IMR-90 (cell line): ENCODE measurements at regions not wholly inside any gene's neighbourhood (a gene's known extent, or its start where the extent isn't known, plus 50 kb on each side); places are given as distances from the start of the nearest gene placed in this dataset.

Source experiments
- ATAC-seq: fragments of 200-7000 bp; cut with Tn5 transposase; 2 replicates; pipeline ENCODE4 v1.9.1; 2020; ENCODE audit warnings: low read depth, mild to moderate bottlenecking, moderate library complexity
- BruUV-seq: library from RNA; stranded (reverse); fragments of 400-500 nt; replicated peaks from 2 replicates; lab custom pipeline; 2021; lab: Mats Ljungman, UMichigan
- CTCF ChIA-PET: fragments of 300-600 bp; formaldehyde crosslinking; extraction: SDS; loops from one replicate; lab custom pipeline; 2021; ENCODE audit warnings: antibody characterized with exemption; lab: Yijun Ruan, JAX
- POLR2A ChIA-PET: fragments of 300-600 bp; sonication (Branson Sonifier 250); formaldehyde crosslinking; loops from one replicate; lab custom pipeline; 2022; ENCODE audit warnings: antibody characterized with exemption; ENCODE audit not compliant: unreplicated experiment; lab: Charles Lee
- DNase-seq: peaks from one replicate; pipeline ENCODE4 v3.0.0; 2013
- H2AFZ ChIP-seq: replicated peaks from 2 replicates; pipeline ENCODE3; 2013; ENCODE audit warnings: low read length, mild to moderate bottlenecking; ENCODE audit not compliant: poor library complexity
- H2AK5ac ChIP-seq: 2 replicates; pipeline ENCODE4 v1.6.1; 2013; ENCODE audit warnings: low read depth, low read length, inconsistent platforms
- H2AK9ac ChIP-seq: replicated peaks from 2 replicates; pipeline ENCODE3; 2013; ENCODE audit warnings: mild to moderate bottlenecking, low read depth, low read length, moderate library complexity; ENCODE audit not compliant: poor library complexity
- H2BK120ac ChIP-seq: 2 replicates; pipeline ENCODE4 v1.6.1; 2013; ENCODE audit warnings: low read depth, low read length, inconsistent platforms
- H2BK15ac ChIP-seq: 3 replicates; pipeline ENCODE4 v1.6.1; 2013; ENCODE audit warnings: low read depth, low read length, inconsistent platforms
- H2BK20ac ChIP-seq: 2 replicates; pipeline ENCODE4 v1.6.1; 2013; ENCODE audit warnings: low read depth, mild to moderate bottlenecking, inconsistent platforms, low read length, moderate library complexity
- H2BK5ac ChIP-seq: 2 replicates; pipeline ENCODE4 v1.6.1; 2013; ENCODE audit warnings: mild to moderate bottlenecking, low read depth, low read length, inconsistent platforms; ENCODE audit not compliant: poor library complexity, severe bottlenecking
- H3K14ac ChIP-seq: replicated peaks from 2 replicates; pipeline ENCODE4 v1.6.1; 2013; ENCODE audit warnings: low read depth, low read length, inconsistent platforms
- H3K18ac ChIP-seq: 2 replicates; pipeline ENCODE4 v1.6.1; 2013; ENCODE audit warnings: low read depth, low read length, control low read depth
- H3K23ac ChIP-seq: 2 replicates; pipeline ENCODE4 v1.6.1; 2013; ENCODE audit warnings: low read depth, low read length, inconsistent platforms
- H3K27ac ChIP-seq: 2 replicates; pipeline ENCODE4 v1.5.1; 2013; ENCODE audit warnings: mild to moderate bottlenecking, control low read depth, low read length; ENCODE audit not compliant: insufficient read depth
- H3K27me3 ChIP-seq: 2 replicates; pipeline ENCODE4 v1.6.1; 2013; ENCODE audit warnings: low read length; ENCODE audit not compliant: control insufficient read depth, insufficient read depth
- H3K36me3 ChIP-seq: 2 replicates; pipeline ENCODE4 v1.6.1; 2013; ENCODE audit warnings: low read length, mixed read lengths; ENCODE audit not compliant: control insufficient read depth, insufficient read depth
- H3K4ac ChIP-seq: 2 replicates; pipeline ENCODE4 v1.6.1; 2013; ENCODE audit warnings: low read depth, low read length, inconsistent platforms
- H3K4me1 ChIP-seq: 2 replicates; pipeline ENCODE4 v1.6.1; 2013; ENCODE audit warnings: low read length, mixed read lengths; ENCODE audit not compliant: control insufficient read depth, insufficient read depth
- H3K4me2 ChIP-seq: 2 replicates; pipeline ENCODE4 v1.6.1; 2013; ENCODE audit warnings: low read depth, mild to moderate bottlenecking, control low read depth, low read length, moderate library complexity
- H3K4me3 ChIP-seq: 2 replicates; pipeline ENCODE4 v1.5.1; 2013; ENCODE audit warnings: low read depth, mild to moderate bottlenecking, control low read depth, low read length, moderate library complexity; ENCODE audit not compliant: insufficient read depth
- H3K56ac ChIP-seq: 2 replicates; pipeline ENCODE4 v1.6.1; 2013; ENCODE audit warnings: low read length, inconsistent platforms; ENCODE audit not compliant: insufficient read depth; ENCODE audit errors: extremely low read depth
- H3K79me1 ChIP-seq, 2 experiments: 2 replicates each; pipeline ENCODE4 v1.6.1; 2013; ENCODE audit warnings: low read length in 2 of 2, inconsistent platforms in 1 of 2, low read depth in 1 of 2
- H3K9ac ChIP-seq: 2 replicates; pipeline ENCODE4 v1.6.1; 2013; ENCODE audit warnings: low read depth, low read length, control low read depth
- H3K9me1 ChIP-seq: 2 replicates; pipeline ENCODE4 v1.6.1; 2013; ENCODE audit warnings: low read length, inconsistent platforms; ENCODE audit not compliant: insufficient read depth
- H3K9me3 ChIP-seq: 2 replicates; pipeline ENCODE4 v1.6.1; 2013; ENCODE audit warnings: low read length; ENCODE audit not compliant: control insufficient read depth, insufficient read depth
- H4K20me1 ChIP-seq: 2 replicates; pipeline ENCODE4 v1.6.1; 2013; ENCODE audit warnings: low read length, inconsistent platforms; ENCODE audit not compliant: insufficient read depth
- H4K5ac ChIP-seq: 2 replicates; pipeline ENCODE4 v1.6.1; 2013; ENCODE audit warnings: mild to moderate bottlenecking, low read depth, low read length, control low read depth
- H4K8ac ChIP-seq, 2 experiments: 2 replicates each; pipeline ENCODE4 v1.6.1; 2013; ENCODE audit warnings: low read depth in 2 of 2, low read length in 2 of 2, control low read depth in 1 of 2, inconsistent platforms in 1 of 2
- H4K91ac ChIP-seq: 2 replicates; pipeline ENCODE4 v1.6.1; 2013; ENCODE audit warnings: low read depth, low read length, inconsistent platforms; ENCODE audit not compliant: insufficient read depth
- FOS ChIP-seq: fragments of 150-350 bp; IDR thresholded peaks from 2 replicates; pipeline ENCODE4 v1.6.1; 2016; ENCODE audit warnings: low read depth, low read length
- MAFK ChIP-seq: IDR thresholded peaks from 2 replicates; pipeline ENCODE4 v1.6.1; 2012; ENCODE audit warnings: low read depth, low read length, improper control_type of control experiment
- MAZ ChIP-seq: IDR thresholded peaks from 2 replicates; pipeline ENCODE4 v1.6.1; 2012; ENCODE audit warnings: low read depth, mild to moderate bottlenecking, low read length, improper control_type of control experiment, moderate library complexity, borderline replicate concordance
- RAD21 ChIP-seq: IDR thresholded peaks from 2 replicates; pipeline ENCODE4 v1.6.1; 2012; ENCODE audit warnings: low read length, improper control_type of control experiment
- WGBS, 2 experiments: methylation state at CpG; one replicate each; pipeline versions ENCODE4 v1.1.5 to v1.1.7; 2013; ENCODE audit warnings: missing lambda C conversion rate in 2 of 2; ENCODE audit not compliant: insufficient read length in 1 of 2; ENCODE audit errors: extremely low coverage in 2 of 2; 5-methylcytosine and 5-hydroxymethylcytosine counted together
- dilution Hi-C: fragments of 300-500 bp; cut with HindIII; formaldehyde crosslinking; loops from one replicate; pipeline ENCODE4 v1.14.3; 2018; ENCODE audit warnings: low sequenced_read_pairs; ENCODE audit not compliant: unreplicated experiment
- in situ Hi-C: fragments of 300-500 bp; cut with MboI; formaldehyde crosslinking; loops from 3 replicates; pipeline ENCODE4 v1.14.3; 2019; ENCODE audit warnings: low sequenced_read_pairs, inconsistent platforms, mixed read lengths
- intact Hi-C: fragments of 100-400 bp; cut with micrococcal nuclease; formaldehyde crosslinking; loops from 2 replicates; pipeline ENCODE4 v1.10.0; 2022
- TF ChIP-seq, protein P1 (sequence below): fragments of 150-350 bp; IDR thresholded peaks from 2 replicates; pipeline ENCODE4 v1.6.1; 2016; ENCODE audit warnings: low read depth, mild to moderate bottlenecking, low read length, moderate library complexity, borderline replicate concordance
- TF ChIP-seq, protein P2 (sequence below): fragments of 150-350 bp; IDR thresholded peaks from 2 replicates; pipeline ENCODE4 v1.6.1; 2017; ENCODE audit warnings: mild to moderate bottlenecking, antibody characterized with exemption, low read length, low read depth
- TF ChIP-seq, protein P3 (sequence below): conservative IDR thresholded peaks from 2 replicates; pipeline ENCODE4 v1.5.1; 2012; ENCODE audit warnings: mild to moderate bottlenecking, low read depth, low read length, improper control_type of control experiment

DNA sequence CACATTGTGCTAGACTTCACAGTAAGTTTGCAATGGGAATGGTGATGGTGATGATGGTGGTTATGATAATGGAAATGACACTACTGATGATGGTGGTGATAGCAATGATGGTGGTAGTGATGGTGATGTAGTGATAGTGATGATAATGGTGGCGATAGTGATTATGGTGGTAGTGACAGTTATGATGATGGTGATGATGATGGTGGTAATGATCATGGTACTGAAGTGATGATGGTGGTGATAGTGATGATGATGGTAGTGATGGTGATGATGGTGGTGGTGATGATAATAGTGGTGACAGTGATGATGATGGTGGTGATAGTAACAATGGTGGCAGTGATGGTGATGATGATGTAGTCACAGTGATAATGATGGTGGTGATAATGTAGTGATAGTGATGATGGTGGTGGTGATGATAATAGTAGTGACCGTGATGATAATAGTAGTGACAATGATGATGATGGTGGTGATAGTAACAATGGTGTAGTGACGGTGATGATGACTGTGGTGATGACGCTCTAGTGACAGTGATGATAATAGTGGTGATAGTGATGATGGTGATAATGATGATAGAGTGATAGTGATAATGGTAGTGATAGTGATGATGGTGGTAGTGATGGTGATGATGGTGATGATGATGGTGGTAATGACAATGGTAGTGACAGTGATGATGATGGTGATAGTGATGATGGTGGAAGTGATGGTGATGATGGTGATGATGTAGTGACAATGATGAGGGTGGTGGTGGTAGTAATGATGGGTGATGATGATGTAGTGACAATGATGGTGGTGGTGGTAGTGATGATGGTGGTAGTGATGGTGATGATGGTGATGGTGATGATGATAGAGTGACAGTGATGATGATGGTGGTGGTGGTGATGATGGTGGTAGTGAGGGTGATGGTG is 222.9 kb upstream of the PWP1 start:
- H2BK5ac ChIP-seq, result peak overlapping the region; percentile 90
- DNase-seq (no peak), ATAC-seq (no peak)
- BruUV-seq, result no TSS peak
- H3K4me1 ChIP-seq, result peaks cover 9% of the 10 kb centered on the region
- H2BK20ac ChIP-seq, result peak overlapping the region; percentile 88
- H3K14ac ChIP-seq, result peak overlapping the region; percentile 90
- dilution Hi-C loops, result no loop called here
- peak overlapping the region; percentile 57; the same call in 1 of the 2 replicates for H4K5ac ChIP-seq
- no peaks in the 10 kb centered on the region for H3K36me3 ChIP-seq
- H3K56ac ChIP-seq, result no peak overlapping the region
- H3K9ac ChIP-seq, result no peak overlapping the region
- H4K91ac ChIP-seq, result peak overlapping the region; percentile 22; the same call in 1 of the 2 replicates
- H3K23ac ChIP-seq, result peak overlapping the region; percentile 83; the same call in 1 of the 2 replicates
- no peak overlapping the region for H3K4me3 ChIP-seq
- H2BK120ac ChIP-seq, result peak overlapping the region; percentile 90
- H4K8ac ChIP-seq, result peak overlapping the region; percentile 28 to 80; a peak in 3 of 4 replicates
- H2AFZ ChIP-seq, result peak overlapping the region; percentile 54
- H3K9me1 ChIP-seq, result peaks cover 10% of the 10 kb centered on the region
- peak overlapping the region; percentile 85; the same call in 1 of the 2 replicates for H3K4ac ChIP-seq
- peak overlapping the region; percentile 1; the same call in 1 of the 2 replicates for H3K18ac ChIP-seq
- H3K27me3 ChIP-seq, result no peaks in the 10 kb centered on the region; the same call in 1 of the 2 replicates
- in situ Hi-C loops, result no loop called here
- H3K4me2 ChIP-seq, result no peak overlapping the region
- intact Hi-C loops, result no loop called here
- peak overlapping the region; percentile 34 for H2AK9ac ChIP-seq
- no peaks in the 10 kb centered on the region for H4K20me1 ChIP-seq
- H2AK5ac ChIP-seq, result peak overlapping the region; percentile 98
- 85% methylated on average over 4 of the region's 4 CpGs; no CpG with 5 or more reads in 1 of the 2 experiments for WGBS, 2 experiments
- peaks cover 7 to 10% of the 10 kb centered on the region in 2 experiments; a peak in 2 of 4 replicates for H3K79me1 ChIP-seq
- no peak overlapping the region for H3K27ac ChIP-seq
- ChIA-PET POLR2A (no interaction called here), CTCF (no interaction called here)
- H3K9me3 ChIP-seq, result no peaks in the 10 kb centered on the region
- H2BK15ac ChIP-seq, result peak overlapping the region; percentile 92; the same call in 2 of the 3 replicates
- TF ChIP-seq FOS (no peak), MAZ (no peak), MAFK (no peak), RAD21 (no peak)
- TF ChIP-seq, protein P1, sequence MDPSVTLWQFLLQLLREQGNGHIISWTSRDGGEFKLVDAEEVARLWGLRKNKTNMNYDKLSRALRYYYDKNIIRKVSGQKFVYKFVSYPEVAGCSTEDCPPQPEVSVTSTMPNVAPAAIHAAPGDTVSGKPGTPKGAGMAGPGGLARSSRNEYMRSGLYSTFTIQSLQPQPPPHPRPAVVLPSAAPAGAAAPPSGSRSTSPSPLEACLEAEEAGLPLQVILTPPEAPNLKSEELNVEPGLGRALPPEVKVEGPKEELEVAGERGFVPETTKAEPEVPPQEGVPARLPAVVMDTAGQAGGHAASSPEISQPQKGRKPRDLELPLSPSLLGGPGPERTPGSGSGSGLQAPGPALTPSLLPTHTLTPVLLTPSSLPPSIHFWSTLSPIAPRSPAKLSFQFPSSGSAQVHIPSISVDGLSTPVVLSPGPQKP, result no peak
- TF ChIP-seq, protein P2, sequence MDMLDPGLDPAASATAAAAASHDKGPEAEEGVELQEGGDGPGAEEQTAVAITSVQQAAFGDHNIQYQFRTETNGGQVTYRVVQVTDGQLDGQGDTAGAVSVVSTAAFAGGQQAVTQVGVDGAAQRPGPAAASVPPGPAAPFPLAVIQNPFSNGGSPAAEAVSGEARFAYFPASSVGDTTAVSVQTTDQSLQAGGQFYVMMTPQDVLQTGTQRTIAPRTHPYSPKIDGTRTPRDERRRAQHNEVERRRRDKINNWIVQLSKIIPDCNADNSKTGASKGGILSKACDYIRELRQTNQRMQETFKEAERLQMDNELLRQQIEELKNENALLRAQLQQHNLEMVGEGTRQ, result no peak
- TF ChIP-seq, protein P3, sequence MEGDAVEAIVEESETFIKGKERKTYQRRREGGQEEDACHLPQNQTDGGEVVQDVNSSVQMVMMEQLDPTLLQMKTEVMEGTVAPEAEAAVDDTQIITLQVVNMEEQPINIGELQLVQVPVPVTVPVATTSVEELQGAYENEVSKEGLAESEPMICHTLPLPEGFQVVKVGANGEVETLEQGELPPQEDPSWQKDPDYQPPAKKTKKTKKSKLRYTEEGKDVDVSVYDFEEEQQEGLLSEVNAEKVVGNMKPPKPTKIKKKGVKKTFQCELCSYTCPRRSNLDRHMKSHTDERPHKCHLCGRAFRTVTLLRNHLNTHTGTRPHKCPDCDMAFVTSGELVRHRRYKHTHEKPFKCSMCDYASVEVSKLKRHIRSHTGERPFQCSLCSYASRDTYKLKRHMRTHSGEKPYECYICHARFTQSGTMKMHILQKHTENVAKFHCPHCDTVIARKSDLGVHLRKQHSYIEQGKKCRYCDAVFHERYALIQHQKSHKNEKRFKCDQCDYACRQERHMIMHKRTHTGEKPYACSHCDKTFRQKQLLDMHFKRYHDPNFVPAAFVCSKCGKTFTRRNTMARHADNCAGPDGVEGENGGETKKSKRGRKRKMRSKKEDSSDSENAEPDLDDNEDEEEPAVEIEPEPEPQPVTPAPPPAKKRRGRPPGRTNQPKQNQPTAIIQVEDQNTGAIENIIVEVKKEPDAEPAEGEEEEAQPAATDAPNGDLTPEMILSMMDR, result no peak
